ENCODE measurements at regions not wholly inside any gene's neighbourhood (a gene's known extent, or its start where the extent isn't known, plus 50 kb on each side); places are given as distances from the start of the nearest gene placed in this dataset.

DNA sequence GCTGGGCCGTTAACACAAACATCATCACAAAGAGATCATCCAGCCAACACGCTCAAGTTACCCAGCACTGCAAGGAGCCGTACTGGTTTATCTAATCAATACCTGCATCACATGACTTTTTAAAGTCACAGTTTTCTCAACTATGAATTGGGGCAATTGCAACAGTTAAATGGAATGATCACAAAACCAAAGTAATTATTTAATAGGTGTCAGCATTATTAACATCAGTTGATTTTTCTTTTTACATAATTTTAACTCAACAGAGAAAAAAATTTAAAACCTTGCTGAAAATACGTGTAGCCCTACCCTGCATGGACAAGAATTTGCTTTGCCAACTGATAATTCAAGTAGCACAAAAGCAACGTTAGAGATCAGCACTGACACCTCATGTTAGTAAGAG, 95.7 kb upstream of the SOX9 start:
- no peak for DNase-seq

DNA sequence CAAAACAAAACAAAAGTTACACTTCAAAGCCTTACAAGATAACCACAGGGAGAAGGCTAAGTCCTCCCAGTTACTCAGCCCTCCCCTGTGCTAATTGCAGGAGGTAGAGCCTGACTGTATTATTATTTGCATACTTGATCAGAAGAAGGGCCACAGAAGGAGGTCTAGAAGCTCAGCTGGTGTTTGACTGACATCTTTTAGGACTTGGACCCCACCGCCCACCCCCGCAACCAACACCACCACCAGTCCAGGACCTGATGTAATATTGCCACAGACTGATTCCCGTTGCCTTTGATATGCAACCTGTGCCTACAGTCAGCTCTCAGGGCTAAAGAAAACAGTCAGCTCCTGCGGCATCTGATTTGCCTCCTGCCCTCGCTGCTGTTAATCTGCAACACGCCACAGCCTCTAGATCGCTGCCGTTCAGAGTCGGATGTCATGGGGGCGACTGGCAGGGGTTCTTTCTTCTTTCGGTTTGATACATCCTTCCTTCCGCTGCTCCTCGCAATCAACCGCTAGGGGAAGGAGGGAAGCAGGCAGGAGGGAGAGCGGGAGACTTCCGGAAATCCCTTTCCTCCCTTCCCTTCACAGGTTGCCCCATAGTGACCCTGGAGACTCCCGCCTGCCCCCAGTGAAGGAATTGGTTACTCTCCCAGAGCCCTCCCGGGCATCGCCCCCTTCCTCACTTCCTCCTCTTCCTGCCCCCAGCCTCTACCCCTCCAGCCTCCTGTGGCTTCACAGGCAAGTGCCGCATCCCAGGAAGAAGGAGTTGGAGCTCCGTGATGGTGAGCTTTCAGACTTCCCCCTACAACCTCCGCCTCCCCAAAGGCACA, 90.5 kb upstream of the SOX9 start:
- peak; percentile 7 for DNase-seq

DNA sequence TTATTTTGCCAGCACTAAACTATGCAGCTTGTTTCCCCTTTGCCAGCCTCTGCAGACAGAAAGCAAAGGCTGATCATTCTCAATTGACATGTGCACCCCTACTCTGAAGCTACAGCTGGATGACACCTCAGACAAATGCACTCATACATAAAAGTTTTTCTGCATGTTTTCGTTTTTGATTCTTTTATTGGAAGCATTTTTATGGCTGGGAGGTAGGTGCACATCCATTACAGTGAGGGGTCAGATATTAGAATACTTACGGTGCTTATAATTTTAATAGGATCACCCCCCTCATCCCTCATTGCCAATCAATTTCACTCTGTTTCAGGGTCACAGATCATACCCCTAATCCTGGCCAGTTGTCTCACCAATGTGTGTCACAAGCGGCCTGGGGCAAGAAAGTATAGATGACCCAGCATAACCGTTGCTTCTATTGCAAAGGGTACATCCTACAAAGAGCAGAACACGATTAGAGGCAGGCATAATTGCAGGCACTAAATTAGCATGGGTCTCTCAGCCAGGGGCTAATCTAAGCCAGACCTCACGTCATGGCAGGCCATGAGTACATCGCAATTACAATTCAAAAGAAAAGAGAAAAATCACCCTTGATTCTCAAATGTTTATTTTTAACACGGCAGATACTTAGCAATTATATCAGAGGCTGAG, 89.5 kb upstream of the SOX9 start:
- DNase-seq: no peak

DNA sequence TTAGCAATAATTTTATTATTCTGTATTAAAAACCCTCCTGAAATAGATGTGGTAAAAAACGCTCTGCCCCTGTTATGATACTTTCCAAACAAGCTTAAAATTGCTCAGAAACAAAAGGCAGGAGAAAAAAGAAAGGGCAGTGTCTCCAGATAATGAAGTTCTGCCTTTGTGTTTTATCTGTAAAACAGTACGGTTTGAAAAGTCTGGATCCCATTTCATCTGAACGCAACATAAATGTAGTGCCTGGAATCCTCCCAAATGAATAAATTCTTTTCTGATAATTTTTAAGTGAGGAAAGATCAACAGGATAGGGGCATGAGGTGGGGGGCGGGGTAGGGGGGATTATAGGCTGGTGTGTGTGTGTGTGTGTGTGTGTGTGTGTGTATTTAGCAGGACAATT, 87.5 kb upstream of the SOX9 start:
- DNase-seq: no peak

DNA sequence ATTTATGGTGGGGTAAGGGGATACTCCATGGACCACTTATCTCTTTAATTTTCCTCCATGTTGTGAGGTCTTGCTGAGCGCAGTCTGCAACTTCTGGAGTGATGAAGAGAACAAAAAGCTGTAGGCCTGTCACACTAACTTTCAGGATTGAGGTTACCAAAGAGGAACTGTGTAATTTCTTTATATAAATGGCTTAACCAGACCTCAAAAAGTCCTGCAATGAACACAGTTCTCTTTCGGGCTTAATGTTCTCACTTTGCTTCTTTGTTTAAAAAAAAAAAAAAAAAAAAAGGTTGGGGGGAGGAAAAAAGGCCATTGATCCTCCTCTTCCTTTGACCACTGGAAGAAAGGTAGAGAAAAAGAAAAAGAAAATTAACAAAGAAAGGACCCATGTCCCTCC, 86.8 kb upstream of the SOX9 start:
- no peak for DNase-seq

DNA sequence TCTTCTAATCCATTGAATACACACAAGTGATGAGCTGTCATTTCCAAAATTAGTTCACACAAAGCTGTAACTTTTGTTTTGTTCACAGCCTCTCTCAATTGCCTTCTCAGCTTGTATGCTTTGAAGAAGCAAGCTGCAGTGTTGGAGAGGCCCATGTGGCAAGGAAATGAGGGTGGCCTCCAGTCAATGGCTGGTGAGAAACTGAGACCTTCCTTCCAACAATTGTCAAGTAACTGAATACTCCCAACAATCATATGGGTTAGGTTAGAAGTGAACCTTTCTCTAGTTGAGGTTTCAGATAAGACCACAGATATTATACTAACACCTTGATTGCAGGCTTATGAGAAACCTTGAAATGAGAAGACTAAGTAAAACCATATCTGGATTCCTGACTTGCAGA, 82.4 kb upstream of the SOX9 start:
- no peak for DNase-seq

DNA sequence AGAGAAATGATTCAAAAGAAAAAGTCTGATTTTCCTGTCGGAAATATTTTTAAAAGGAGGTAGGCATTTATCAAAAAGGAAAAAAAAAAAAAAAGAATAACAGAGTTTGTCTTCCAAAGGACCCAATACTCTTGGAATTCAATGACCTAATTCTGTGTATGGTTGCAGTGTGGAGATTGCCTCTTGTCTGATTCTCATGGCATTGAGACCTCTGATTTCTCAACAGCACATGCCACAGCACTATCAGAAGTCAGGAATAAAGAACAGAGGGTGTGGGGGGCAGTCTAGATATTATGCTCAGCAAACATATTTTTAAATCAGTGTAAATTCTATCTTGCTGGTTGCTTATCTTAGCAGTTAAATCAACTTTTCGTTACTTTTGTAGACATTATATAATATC, 81.3 kb upstream of the SOX9 start:
- no peak for DNase-seq

DNA sequence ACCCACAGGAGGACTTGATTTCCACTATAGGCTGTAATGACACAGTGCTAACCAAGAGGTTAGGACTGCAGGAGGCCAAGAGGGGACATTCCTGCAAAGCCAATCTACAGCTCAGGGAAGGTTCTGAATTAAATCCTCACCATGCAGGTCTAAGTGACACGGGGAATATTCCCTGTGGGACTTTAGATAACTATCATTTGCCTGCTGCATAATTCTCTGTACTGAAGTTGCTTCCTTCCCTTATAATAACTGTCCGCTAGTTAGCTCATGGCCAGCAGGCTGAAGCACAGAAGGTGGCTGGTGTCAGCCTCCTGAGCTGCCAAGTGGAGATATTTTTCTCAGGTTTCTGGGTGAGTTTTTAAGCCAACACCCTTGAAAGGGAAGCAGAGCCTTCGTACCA, 74.6 kb upstream of the SOX9 start:
- DNase-seq: no peak

DNA sequence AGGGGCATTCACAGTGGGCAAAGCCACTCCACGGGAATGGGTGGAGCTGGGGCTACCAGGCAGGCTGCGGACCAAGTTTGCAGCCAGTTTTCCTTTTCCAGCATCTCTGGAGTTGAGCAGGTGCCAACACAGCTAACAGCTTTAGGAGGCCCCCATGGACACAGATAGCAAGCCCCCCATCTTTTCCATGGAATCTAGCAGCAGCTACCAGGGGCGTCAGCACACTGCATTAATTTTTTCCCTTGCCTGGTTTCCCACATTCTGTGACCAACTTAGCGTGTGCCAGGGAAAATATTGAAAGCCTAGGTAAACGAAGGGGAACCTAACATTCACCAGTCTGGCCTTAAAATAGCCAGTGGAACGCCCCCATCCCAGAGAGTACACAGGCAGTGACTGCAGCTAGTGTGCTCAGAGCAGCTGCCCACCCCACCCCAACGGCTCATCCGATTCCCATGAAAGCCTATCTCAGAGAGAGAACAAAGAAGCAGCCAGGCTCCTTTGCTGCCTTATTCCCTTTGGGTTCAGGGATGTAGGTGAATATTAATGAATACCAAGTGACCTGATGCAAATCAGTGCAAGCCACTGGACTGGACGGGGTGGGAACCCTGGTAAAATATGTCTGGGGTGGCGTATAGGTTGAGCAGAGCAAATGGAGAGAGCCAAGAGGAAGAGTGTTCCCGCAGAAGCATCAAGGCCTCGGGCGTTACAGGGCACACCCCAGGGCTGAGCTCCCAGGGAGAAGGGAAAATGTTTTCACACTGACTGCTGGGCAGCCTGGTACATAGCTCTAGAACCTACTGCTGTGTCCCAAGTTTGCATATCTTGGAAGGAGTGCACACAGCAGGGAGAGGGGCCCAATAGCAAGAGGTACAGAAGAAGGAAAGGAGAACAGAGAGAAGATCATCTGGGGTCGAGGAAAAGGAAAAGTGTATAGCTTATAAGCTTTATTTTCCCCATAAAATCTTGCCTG, 73.9 kb upstream of the SOX9 start:
- no peak for DNase-seq

DNA sequence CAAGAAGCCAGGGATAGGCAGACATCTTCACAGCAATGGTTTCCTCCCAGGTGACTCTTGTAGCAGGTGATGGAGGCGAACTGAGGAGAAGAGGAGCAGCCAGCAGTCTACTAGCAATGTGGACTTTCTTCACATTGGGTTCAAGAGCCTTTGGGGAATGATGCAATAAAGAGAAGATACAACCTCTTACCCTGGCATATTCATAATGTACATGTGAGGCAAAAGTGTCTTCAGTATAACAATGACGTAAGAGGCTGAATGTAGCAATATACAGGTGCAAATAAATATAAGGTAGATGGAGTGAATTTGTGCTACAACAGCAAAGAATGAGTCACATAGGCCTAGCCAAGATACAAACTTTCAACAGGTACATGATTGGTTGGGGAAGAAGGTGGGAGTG, 70.9 kb upstream of the SOX9 start:
- DNase-seq: no peak

DNA sequence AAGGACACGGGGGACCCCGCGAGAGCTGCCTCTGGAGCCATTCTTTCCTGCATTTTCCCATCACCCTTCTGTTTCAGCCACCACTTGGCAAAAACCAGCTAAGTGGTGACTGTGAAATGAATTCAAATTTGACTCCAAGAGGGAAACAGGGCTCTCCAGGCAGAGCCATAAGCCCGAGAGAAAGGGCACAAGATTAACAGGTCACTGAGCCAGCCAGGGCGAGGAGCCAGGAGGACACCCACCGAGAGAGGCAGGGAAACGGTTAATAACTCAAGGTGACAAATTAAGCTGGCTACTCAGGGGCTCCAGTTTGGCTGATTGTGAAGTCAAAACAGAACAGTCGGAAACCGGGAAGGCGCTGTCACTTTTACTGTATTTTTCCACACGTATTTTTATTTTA, 67.8 kb upstream of the SOX9 start:
- no peak for DNase-seq

DNA sequence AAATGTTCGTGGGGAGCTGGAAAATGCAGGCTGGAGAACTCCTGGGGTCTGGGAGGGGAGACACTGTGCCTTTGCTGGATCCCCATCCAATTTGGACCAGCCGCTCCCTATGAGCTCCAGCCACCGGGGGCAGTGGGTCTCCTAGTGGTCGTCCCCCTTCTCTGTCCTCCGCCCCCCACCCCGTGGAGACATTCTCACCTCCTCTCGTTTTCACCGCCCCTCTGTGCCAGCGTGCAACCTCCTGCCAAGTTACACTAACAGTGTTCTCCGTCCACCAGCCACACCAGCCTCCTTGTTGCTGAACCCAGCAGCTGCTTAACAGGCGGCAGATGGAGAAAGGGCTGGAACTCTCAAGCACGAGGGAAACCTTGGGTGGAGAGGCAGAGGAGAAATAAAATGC, 67.4 kb upstream of the SOX9 start:
- DNase-seq: no peak

DNA sequence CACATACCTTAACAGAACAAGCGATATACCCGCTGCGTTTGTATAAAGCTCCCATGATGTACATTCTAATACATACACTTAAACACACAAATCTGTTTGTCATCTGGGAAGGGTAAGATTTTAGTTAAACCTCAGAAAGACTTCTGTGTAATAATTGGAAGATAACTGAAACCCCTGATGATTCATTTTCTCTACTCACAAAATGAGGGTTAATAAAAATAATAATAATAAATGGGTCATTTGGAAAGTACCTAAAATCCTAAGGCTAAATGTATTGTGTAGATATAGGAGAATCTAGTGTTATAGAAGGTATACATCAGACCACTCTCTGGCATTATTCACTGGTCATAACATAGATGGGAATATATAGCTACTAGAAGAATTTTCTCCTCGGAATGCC, 64.7 kb upstream of the SOX9 start:
- DNase-seq: no peak

DNA sequence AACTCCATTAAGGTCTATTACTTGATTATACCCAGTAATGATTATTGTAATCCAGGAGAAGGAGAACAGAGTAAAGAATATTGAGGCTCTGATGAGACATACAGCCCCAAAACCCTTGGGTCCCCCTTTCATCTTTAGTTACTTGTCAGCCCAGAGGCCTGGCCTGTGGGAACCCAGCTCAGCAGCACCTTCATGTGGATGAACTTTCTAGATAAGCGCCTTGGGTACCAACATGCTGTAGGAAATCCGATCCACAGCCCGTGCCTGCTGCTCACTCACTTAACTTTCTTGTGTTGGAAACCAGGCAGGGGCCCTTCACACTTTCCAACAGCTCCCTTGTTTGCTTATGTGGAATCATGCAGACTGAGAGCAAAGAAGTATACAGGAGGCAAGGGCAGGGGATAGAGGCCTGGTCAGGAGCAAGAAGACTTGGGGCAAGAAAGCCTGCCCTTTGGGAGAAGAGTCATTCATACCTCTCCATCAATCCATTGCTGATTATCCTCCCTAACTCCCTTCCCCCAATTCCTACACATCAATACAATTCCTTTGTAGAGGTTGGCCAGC, 64.0 kb upstream of the SOX9 start:
- DNase-seq: no peak

DNA sequence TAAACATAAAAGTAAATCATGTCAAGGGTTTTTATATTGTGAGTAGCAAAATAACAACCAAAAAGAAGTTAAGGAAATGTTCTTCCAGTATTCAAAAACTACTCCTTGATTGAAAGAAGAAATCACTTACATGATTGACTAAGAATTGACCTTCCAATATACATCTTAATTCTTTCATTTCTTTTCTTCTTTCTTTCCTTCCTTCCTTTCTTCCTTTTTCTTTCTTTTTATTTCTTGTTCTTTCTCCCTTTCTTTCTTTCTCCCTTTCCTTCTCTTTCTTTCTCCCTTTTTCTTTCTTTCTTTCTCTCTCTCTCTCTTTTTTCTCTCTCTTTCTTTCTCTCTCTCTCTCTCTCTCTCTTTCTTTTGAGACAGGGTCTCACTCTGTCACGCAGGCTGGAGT, 60.7 kb upstream of the SOX9 start:
- no peak for DNase-seq

DNA sequence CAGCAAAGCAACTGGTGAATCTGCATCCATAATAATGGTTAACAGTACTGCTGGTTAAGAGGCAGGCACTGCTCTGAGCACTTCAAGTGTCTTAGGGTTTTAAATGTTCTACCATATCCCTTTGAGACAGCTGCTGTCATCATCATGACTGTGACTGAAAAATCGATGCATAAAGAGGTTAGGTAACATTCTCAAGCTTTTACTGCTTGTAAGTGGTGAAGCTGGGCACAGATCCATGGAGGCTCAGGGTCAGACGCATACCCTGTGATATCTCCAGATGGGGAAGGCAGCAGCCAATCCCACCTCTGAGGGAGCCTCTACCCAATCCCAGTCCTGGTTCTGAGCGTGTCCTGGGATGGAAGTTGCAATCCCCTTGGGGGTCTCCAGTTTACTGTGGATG, 57.6 kb upstream of the SOX9 start:
- DNase-seq: no peak

DNA sequence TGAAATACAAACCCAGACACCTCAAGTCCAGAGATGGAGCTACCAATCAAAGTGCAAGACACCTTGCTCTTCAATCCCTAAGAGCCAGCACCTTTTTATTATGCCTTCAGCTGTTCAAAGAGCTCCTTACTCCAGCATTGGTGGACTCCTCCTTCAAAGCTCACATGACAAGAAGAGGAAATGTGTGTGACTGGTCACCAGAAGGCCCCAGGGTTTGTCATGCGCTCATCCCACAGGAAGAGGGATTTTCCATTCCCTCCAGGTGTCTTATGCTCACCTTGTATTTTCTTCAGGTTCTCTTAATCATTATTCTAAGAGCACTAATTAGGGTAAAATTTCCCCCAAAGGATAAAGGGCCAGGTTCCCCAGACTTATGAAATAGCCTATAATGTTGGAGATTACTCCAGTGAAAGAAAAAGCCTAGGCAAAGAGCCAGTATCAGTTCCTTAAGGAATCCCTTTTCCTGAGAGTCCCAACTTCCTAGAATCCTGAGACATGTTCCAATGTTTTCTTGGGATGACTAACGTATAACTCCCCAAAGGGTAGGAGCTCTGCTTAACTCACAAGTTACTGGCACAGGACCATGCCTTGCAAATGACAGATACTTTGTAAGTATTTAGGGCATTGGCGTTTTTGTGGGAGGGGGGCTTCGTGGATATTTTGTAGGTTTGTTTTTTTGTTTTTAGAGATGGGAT, 56.9 kb upstream of the SOX9 start:
- no peak for DNase-seq

DNA sequence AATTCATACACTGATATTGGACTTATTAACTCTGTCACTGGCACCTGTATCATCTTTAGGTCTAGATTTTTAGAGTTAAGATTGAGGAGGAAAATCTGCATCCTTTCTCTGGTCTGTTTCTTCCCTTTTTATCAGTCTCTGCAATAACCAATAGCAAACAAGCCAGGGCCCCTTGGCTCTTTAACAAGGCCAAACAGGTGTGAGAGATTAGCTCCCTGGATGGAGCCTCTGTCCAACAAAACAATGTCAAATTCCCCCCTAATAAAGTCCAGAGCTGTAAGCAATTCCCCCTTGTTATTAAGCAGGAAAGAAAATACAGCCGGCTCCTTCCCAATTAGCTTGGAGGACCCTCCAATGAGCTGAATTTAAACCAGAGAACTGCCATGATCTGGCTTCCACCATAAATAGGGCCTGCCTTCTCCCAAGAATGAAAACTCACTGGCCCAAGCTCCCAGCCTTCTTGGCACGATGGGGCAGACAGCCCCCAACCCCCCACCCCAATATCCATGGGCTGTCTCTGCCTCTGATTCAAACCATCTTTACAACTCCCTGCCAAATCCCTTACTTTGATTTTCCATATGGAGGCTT, 56.1 kb upstream of the SOX9 start:
- DNase-seq: no peak

DNA sequence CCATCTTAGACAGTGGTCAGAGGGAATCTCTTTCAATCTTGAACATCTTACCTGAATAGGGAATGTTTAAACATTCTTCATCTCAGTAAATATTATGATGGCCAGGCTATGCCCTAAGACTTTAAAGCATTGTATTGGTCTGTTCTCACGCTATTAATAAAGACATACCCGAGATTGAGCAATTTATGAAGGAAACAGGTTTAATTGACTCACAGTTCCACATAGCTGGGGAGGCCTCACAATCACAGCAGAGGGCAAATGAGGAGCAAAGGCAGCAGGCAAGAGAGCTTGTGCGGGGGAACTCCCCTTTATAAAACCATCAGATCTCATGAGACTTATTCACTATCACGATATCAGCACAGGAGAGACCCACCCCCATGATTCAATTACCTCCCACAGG, 55.3 kb upstream of the SOX9 start:
- DNase-seq: no peak

DNA sequence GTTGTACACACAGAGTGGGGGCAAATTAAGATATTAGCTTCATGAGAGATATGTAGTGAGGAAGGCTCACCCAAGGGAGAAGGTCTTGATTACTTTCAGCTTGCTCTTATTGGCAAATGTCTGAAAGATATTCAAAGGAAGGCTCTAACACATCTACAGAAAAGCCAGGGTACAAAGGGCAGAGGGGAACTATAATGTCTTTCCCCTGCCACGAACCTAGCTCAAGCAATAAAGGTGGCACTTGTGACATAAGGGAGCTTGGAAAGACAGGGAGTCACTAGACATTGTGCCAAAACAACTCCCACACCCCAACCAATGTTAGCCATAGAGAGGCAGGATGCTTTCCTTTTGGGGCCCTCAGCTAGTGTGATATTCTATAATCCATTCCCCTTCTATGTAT, 52.2 kb upstream of the SOX9 start:
- no peak for DNase-seq

DNA sequence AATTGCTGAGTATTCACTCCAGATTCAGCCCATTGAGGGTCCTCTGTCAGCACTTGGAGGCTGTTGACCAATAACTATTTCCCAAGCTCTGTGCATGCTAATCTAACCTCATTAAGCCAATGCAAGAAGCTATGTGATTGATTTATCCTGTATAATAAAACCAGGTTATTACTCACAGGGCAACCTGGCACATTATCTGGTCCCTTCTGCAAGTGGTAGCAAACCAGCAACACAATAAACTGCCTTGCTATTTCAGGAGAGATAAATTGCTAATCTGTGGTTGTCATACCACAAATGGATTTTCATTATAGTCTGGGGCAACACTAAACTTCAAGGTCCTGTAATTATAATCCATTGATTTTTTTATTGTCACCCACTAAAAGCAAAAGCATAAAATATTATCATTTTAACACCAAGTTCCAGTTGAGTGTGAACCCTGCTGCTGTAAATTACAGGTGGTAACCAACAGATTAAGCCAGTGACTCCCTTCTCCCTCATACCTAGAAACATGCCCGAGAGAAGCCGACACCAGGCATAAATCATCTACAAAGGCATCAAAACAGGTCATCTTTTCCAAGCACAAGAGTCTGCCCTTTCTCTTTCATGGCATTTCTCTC, 51.1 kb upstream of the SOX9 start:
- DNase-seq: no peak
